ENCODE measurements at regions not wholly inside any gene's neighbourhood (a gene's known extent, or its start where the extent isn't known, plus 50 kb on each side); places are given as distances from the start of the nearest gene placed in this dataset.

DNA sequence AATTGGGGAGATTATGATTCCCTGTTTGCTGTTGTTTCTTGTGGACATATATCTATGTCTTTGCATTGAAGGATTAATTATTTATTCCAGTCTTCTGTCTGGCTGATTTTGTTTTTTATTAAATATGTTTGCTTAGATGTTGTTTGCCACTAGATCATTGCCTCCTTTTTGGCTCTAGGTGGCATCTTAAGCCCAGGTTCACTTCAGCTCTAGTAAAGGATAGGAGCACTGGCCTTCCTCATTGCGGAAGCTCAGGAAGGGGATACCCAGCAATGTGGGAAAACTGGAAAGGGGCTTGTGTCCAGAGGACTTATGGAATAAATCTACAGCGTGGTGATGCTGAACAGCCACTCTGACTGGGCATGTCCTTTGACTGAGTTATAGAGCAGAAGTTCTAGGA lies 821.6 kb downstream of the PDCD6IP start:
- no peaks in the 10 kb centered on the region for H3K27me3 Mint-ChIP-seq (ENCODE audit: insufficient read depth, low read depth, poor library complexity)
- peak; percentile 60 for DNase-seq (ENCODE audit: low spot score)
- no peaks in the 10 kb centered on the region for H3K27me3 ChIP-seq (ENCODE audit: insufficient read depth)

DNA sequence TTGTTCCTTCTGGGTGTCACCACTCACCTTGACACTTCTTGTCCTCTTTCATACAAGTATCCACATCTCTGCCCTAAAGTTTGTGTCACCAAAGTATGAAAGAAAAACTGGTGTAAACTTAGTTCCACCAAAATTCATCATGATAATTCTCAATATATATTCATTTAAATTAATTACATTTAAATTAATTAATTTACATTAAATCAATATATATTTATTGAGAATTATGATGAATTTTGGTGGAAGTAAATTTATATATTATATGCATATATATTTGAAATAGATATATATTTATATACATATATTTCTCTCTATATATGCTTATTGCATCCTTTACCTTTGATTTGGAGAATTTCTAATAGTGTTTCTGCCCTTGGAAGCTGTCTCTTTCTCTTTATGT lies 828.3 kb downstream of the PDCD6IP start:
- ATAC-seq (no peak), DNase-seq (ENCODE audit: low spot score) (no peak)
- Histone ChIP-seq H3K4me2 (no peak overlapping the region), H4K20me1 (replicated peaks; ENCODE audit: insufficient read depth) (no peaks in the 10 kb centered on the region), H3K27ac (ENCODE audit: low read depth) (no peak overlapping the region), H3K27me3 (ENCODE audit: insufficient read depth) (no peaks in the 10 kb centered on the region), H2AFZ (no peak overlapping the region), H3F3A (replicated peaks; ENCODE audit: low read depth) (no peaks in the 10 kb centered on the region), H3K4me1 (ENCODE audit: insufficient read depth) (no peaks in the 10 kb centered on the region), H3K79me2 (replicated peaks; ENCODE audit: insufficient read depth) (no peaks in the 10 kb centered on the region), H3K4me3 (no peak overlapping the region), H3K9me2 (ENCODE audit: insufficient read depth) (no peaks in the 10 kb centered on the region; the same call in 1 of the 2 replicates), H3K36me3 (ENCODE audit: insufficient read depth) (no peaks in the 10 kb centered on the region)
- H3K4me1 Mint-ChIP-seq = no peaks in the 10 kb centered on the region
- TF ChIP-seq POLR2AphosphoS5 (IDR thresholded peaks at IDR 0.05; ENCODE audit: low read depth) (no peak), ZNF114 (CRISPR knock-in tag; IDR thresholded peaks at IDR 0.05) (no peak), EZH2phosphoT487 (IDR thresholded peaks at IDR 0.05; ENCODE audit: unreplicated experiment) (no peak), NANOG (IDR thresholded peaks at IDR 0.05; ENCODE audit: borderline replicate concordance) (no peak), STAT1 (IDR thresholded peaks at IDR 0.05; ENCODE audit: unreplicated experiment) (no peak), JUNB (IDR thresholded peaks at IDR 0.05; ENCODE audit: unreplicated experiment) (no peak)
- H3K36me3 Mint-ChIP-seq (ENCODE audit: low read depth) = no peaks in the 10 kb centered on the region
- H3K9me3 Mint-ChIP-seq = no peaks in the 10 kb centered on the region
- H3K27ac Mint-ChIP-seq = no peak overlapping the region
- no peaks in the 10 kb centered on the region for H3K27me3 Mint-ChIP-seq (ENCODE audit: insufficient read depth, low read depth, poor library complexity)
- no peak overlapping the region for H3K4me3 Mint-ChIP-seq

More for the DNA sequence above, 821.6 kb downstream of the PDCD6IP start:
- H3K27ac Mint-ChIP-seq = no peak overlapping the region
- Histone ChIP-seq H3K4me3 (no peak overlapping the region), H3K27ac (ENCODE audit: low read depth) (no peak overlapping the region), H3K36me3 (ENCODE audit: insufficient read depth) (no peaks in the 10 kb centered on the region), H3F3A (replicated peaks; ENCODE audit: low read depth) (no peaks in the 10 kb centered on the region), H2AFZ (no peak overlapping the region), H3K4me2 (no peak overlapping the region), H3K79me2 (replicated peaks; ENCODE audit: insufficient read depth) (no peaks in the 10 kb centered on the region), H4K20me1 (replicated peaks; ENCODE audit: insufficient read depth) (no peaks in the 10 kb centered on the region), H3K4me1 (ENCODE audit: insufficient read depth) (no peaks in the 10 kb centered on the region), H3K9me2 (ENCODE audit: insufficient read depth) (no peaks in the 10 kb centered on the region)
- peak; percentile 83 for ATAC-seq
- no peaks in the 10 kb centered on the region for H3K4me1 Mint-ChIP-seq
- H3K4me3 Mint-ChIP-seq = no peak overlapping the region
- TF ChIP-seq NANOG (IDR thresholded peaks at IDR 0.05; ENCODE audit: borderline replicate concordance) = no peak
- TF ChIP-seq ZNF114 (CRISPR knock-in tag; IDR thresholded peaks at IDR 0.05) = no peak
- TF ChIP-seq, protein P1, sequence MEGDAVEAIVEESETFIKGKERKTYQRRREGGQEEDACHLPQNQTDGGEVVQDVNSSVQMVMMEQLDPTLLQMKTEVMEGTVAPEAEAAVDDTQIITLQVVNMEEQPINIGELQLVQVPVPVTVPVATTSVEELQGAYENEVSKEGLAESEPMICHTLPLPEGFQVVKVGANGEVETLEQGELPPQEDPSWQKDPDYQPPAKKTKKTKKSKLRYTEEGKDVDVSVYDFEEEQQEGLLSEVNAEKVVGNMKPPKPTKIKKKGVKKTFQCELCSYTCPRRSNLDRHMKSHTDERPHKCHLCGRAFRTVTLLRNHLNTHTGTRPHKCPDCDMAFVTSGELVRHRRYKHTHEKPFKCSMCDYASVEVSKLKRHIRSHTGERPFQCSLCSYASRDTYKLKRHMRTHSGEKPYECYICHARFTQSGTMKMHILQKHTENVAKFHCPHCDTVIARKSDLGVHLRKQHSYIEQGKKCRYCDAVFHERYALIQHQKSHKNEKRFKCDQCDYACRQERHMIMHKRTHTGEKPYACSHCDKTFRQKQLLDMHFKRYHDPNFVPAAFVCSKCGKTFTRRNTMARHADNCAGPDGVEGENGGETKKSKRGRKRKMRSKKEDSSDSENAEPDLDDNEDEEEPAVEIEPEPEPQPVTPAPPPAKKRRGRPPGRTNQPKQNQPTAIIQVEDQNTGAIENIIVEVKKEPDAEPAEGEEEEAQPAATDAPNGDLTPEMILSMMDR (conservative IDR thresholded peaks at IDR 0.05; ENCODE audit: low read depth in 2 of 2) = peak; percentile 57 to 78
- H3K36me3 Mint-ChIP-seq (ENCODE audit: low read depth) = no peaks in the 10 kb centered on the region
- H3K9me3 Mint-ChIP-seq = no peaks in the 10 kb centered on the region

DNA sequence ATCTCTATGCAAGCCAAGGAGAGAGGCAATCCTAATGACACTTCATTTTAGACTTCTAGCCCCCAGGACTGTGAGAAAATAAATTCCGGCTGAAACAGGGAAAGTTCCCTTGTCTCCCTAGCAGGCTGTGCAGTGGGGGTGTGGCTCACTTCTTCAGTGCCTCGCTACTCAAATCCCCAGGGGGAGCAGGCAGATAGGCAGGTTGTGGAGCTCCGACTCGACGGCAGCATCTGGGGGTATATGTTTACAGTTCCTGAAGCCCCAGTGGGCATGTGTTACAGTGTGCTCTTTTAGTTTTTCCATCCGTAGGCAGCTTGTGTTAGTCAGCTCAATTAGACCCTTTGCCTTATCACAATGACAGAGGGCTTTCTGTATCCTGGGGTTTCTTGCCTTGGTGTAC lies 836.5 kb downstream of the PDCD6IP start:
- H3K4me3 ChIP-seq = no peak overlapping the region
- no peaks in the 10 kb centered on the region for H3F3A ChIP-seq (replicated peaks; ENCODE audit: low read depth)
- no peaks in the 10 kb centered on the region for H3K36me3 ChIP-seq (ENCODE audit: insufficient read depth)
- Mint-ChIP-seq H3K27ac (no peak overlapping the region), H3K9me3 (no peaks in the 10 kb centered on the region), H3K4me1 (peaks cover 3% of the 10 kb centered on the region; the same call in 2 of the 3 replicates), H3K4me3 (no peak overlapping the region), H3K27me3 (ENCODE audit: insufficient read depth, low read depth, poor library complexity) (no peaks in the 10 kb centered on the region), H3K36me3 (ENCODE audit: low read depth) (no peaks in the 10 kb centered on the region)
- peaks cover 3% of the 10 kb centered on the region for H3K4me1 ChIP-seq (ENCODE audit: insufficient read depth)
- DNase-seq (ENCODE audit: low spot score) (no peak), ATAC-seq (no peak)
- H3K27ac ChIP-seq (ENCODE audit: low read depth) = no peak overlapping the region
- H3K9me2 ChIP-seq (ENCODE audit: insufficient read depth) = no peaks in the 10 kb centered on the region
- peak overlapping the region; percentile 87 for H2AFZ ChIP-seq
- no peaks in the 10 kb centered on the region for H3K79me2 ChIP-seq (replicated peaks; ENCODE audit: insufficient read depth)
- no peaks in the 10 kb centered on the region for H3K27me3 ChIP-seq (ENCODE audit: insufficient read depth)
- no peaks in the 10 kb centered on the region for H4K20me1 ChIP-seq (replicated peaks; ENCODE audit: insufficient read depth)
- H3K4me2 ChIP-seq = no peak overlapping the region
- TF ChIP-seq STAT1 (IDR thresholded peaks at IDR 0.05; ENCODE audit: unreplicated experiment) = no peak
- TF ChIP-seq, protein P2, sequence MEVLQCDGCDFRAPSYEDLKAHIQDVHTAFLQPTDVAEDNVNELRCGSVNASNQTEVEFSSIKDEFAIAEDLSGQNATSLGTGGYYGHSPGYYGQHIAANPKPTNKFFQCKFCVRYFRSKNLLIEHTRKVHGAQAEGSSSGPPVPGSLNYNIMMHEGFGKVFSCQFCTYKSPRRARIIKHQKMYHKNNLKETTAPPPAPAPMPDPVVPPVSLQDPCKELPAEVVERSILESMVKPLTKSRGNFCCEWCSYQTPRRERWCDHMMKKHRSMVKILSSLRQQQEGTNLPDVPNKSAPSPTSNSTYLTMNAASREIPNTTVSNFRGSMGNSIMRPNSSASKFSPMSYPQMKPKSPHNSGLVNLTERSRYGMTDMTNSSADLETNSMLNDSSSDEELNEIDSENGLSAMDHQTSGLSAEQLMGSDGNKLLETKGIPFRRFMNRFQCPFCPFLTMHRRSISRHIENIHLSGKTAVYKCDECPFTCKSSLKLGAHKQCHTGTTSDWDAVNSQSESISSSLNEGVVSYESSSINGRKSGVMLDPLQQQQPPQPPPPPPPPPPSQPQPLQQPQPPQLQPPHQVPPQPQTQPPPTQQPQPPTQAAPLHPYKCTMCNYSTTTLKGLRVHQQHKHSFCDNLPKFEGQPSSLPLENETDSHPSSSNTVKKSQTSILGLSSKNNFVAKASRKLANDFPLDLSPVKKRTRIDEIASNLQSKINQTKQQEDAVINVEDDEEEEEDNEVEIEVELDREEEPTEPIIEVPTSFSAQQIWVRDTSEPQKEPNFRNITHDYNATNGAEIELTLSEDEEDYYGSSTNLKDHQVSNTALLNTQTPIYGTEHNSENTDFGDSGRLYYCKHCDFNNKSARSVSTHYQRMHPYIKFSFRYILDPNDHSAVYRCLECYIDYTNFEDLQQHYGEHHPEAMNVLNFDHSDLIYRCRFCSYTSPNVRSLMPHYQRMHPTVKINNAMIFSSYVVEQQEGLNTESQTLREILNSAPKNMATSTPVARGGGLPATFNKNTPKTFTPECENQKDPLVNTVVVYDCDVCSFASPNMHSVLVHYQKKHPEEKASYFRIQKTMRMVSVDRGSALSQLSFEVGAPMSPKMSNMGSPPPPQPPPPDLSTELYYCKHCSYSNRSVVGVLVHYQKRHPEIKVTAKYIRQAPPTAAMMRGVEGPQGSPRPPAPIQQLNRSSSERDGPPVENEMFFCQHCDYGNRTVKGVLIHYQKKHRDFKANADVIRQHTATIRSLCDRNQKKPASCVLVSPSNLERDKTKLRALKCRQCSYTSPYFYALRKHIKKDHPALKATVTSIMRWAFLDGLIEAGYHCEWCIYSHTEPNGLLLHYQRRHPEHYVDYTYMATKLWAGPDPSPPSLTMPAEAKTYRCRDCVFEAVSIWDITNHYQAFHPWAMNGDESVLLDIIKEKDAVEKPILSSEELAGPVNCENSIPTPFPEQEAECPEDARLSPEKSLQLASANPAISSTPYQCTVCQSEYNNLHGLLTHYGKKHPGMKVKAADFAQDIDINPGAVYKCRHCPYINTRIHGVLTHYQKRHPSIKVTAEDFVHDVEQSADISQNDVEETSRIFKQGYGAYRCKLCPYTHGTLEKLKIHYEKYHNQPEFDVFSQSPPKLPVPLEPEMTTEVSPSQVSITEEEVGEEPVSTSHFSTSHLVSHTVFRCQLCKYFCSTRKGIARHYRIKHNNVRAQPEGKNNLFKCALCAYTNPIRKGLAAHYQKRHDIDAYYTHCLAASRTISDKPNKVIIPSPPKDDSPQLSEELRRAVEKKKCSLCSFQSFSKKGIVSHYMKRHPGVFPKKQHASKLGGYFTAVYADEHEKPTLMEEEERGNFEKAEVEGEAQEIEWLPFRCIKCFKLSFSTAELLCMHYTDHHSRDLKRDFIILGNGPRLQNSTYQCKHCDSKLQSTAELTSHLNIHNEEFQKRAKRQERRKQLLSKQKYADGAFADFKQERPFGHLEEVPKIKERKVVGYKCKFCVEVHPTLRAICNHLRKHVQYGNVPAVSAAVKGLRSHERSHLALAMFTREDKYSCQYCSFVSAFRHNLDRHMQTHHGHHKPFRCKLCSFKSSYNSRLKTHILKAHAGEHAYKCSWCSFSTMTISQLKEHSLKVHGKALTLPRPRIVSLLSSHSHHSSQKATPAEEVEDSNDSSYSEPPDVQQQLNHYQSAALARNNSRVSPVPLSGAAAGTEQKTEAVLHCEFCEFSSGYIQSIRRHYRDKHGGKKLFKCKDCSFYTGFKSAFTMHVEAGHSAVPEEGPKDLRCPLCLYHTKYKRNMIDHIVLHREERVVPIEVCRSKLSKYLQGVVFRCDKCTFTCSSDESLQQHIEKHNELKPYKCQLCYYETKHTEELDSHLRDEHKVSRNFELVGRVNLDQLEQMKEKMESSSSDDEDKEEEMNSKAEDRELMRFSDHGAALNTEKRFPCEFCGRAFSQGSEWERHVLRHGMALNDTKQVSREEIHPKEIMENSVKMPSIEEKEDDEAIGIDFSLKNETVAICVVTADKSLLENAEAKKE (CRISPR knock-in tag; IDR thresholded peaks at IDR 0.05) = no peak
- TF ChIP-seq EZH2 (IDR thresholded peaks at IDR 0.05; ENCODE audit: low read depth, unreplicated experiment) = no peak
- TF ChIP-seq EZH2phosphoT487 (IDR thresholded peaks at IDR 0.05; ENCODE audit: unreplicated experiment) = no peak

All from GM23338 (cell line).